Uterus (tissue), 2 donors: ENCODE measurements at regions not wholly inside any gene's neighbourhood (a gene's known extent, or its start where the extent isn't known, plus 50 kb on each side); places are given as distances from the start of the nearest gene placed in this dataset.

Experiments used
- CTCF ChIP-seq, 4 experiments: fragments of 200-600 bp in 2 of 4; fragments of 450-650 bp in 2 of 4; sonication (generic) in 2 of 4; IDR thresholded peaks; one replicate each; pipeline ENCODE4 v1.5.1; 2016 to 2019; ENCODE audit warnings: antibody characterized with exemption in 4 of 4, mild to moderate bottlenecking in 2 of 4, moderate library complexity in 1 of 4
- POLR2A ChIP-seq, 2 donors: fragments of 450-650 bp; IDR thresholded peaks; one replicate each; pipeline ENCODE4 v1.6.1; 2016; ENCODE audit warnings: antibody characterized with exemption in 2 of 2, mild to moderate bottlenecking in 1 of 2, moderate library complexity in 1 of 2

GRCh38 chr17:13365331-13365730, 236.4 kb downstream of the HS3ST3A1 start:
- TF ChIP-seq CTCF (IDR thresholded peaks at IDR 0.05), result no peak
- no peak for TF ChIP-seq POLR2A (IDR thresholded peaks at IDR 0.05)
